HepG2 (cell line): ENCODE measurements at regions not wholly inside any gene's neighbourhood (a gene's known extent, or its start where the extent isn't known, plus 50 kb on each side); places are given as distances from the start of the nearest gene placed in this dataset.

ENCODE experiments used
- ATAC-seq: fragments of 200-7000 bp; cut with Tn5 transposase; 3 replicates; pipeline ENCODE4 v1.9.1; 2020; ENCODE audit warnings: mild to moderate bottlenecking, moderate library complexity
- BruUV-seq: library from RNA; stranded (reverse); fragments of 400-500 nt; replicated peaks from 2 replicates; lab custom pipeline; 2021; lab: Mats Ljungman, UMichigan
- CTCF ChIA-PET: fragments of 300-600 bp; formaldehyde crosslinking; extraction: SDS; loops from one replicate; lab custom pipeline; 2021; ENCODE audit warnings: low total read pairs, inconsistent platforms, low intra/inter-chr PET ratio; lab: Yijun Ruan, JAX
- POLR2A ChIA-PET: fragments of 350-600 bp; sonication (Branson Sonifier 250); formaldehyde crosslinking; loops from one replicate; lab custom pipeline; 2020; ENCODE audit warnings: antibody characterized with exemption, inconsistent platforms; lab: Yijun Ruan, JAX
- DNase-seq: peaks from one replicate; pipeline ENCODE4 v3.0.0-alpha.2; 2015; ENCODE audit warnings: low spot score
- FAIRE-seq: peaks from 3 replicates; lab custom pipeline; 2011; peaks lifted over from hg19 to GRCh38; lab: Jason Lieb, UNC
- H2AFZ ChIP-seq: one replicate; pipeline ENCODE4 v1.6.1; 2011; ENCODE audit warnings: low read length, inconsistent platforms
- H3K27ac ChIP-seq: fragments of 300-600 bp; 3 replicates; pipeline ENCODE4 v1.8.0; 2011; ENCODE audit warnings: mixed run types, mild to moderate bottlenecking, mixed read lengths, low read length, inconsistent platforms; ENCODE audit not compliant: insufficient read depth; ENCODE audit errors: extremely low read length
- H3K27me3 ChIP-seq, 2 experiments: fragments of 200-600 bp in 1 of 2; 2 replicates in 1 of 2; 3 replicates in 1 of 2; pipeline versions ENCODE4 v1.6.0 to v1.8.0; 2011; ENCODE audit warnings: low read length in 2 of 2, mild to moderate bottlenecking in 2 of 2, moderate library complexity in 2 of 2, inconsistent platforms in 1 of 2; ENCODE audit not compliant: insufficient read depth in 2 of 2, control insufficient read depth in 1 of 2
- H3K36me3 ChIP-seq, 2 experiments: fragments of 200-600 bp in 1 of 2; replicated peaks in 1 of 2; 2 replicates in 1 of 2; 3 replicates in 1 of 2; pipeline versions ENCODE4 v1.5.1 to v1.8.0; 2011; ENCODE audit warnings: low read length in 2 of 2, inconsistent platforms in 1 of 2; ENCODE audit not compliant: insufficient read depth in 2 of 2, control insufficient read depth in 1 of 2
- H3K4me1 ChIP-seq: 2 replicates; pipeline ENCODE4 v1.5.1; 2012; ENCODE audit warnings: low read length, inconsistent platforms; ENCODE audit not compliant: insufficient read depth
- H3K4me2 ChIP-seq: 2 replicates; pipeline ENCODE4 v1.6.0; 2011; ENCODE audit warnings: low read depth, low read length, inconsistent platforms
- H3K4me3 ChIP-seq, 3 experiments: fragments of 200-600 bp in 1 of 3; sonication (generic), shearing (Covaris generic) in 1 of 3; replicated peaks in 1 of 3; 2 replicates each; pipeline ENCODE4 v1.5.1; 2011 to 2016; ENCODE audit warnings: low read length in 3 of 3, inconsistent platforms in 2 of 3, low read depth in 2 of 3, mild to moderate bottlenecking in 2 of 3, control low read depth in 1 of 3, mixed read lengths in 1 of 3; ENCODE audit not compliant: insufficient read depth in 1 of 3
- H3K79me2 ChIP-seq: one replicate; pipeline ENCODE4 v1.6.1; 2011; ENCODE audit warnings: low read length, inconsistent platforms; ENCODE audit not compliant: insufficient read depth
- H3K9ac ChIP-seq: 2 replicates; pipeline ENCODE4 v1.6.0; 2011; ENCODE audit warnings: mild to moderate bottlenecking, low read depth, low read length, inconsistent platforms; ENCODE audit not compliant: insufficient read depth
- H3K9me3 ChIP-seq: 2 replicates; pipeline ENCODE4 v1.5.1; 2012; ENCODE audit warnings: mild to moderate bottlenecking, low read length
- H4K20me1 ChIP-seq: 2 replicates; pipeline ENCODE4 v1.6.0; 2011; ENCODE audit warnings: inconsistent platforms, mild to moderate bottlenecking, low read length, moderate library complexity; ENCODE audit not compliant: insufficient read depth
- NCOA2 ChIP-seq: sonication (generic); formaldehyde crosslinking; IDR thresholded peaks from 2 replicates; pipeline ENCODE4 v1.8.0; 2022; ENCODE audit warnings: inconsistent platforms
- PCBP1 ChIP-seq: fragments of 200-400 bp; formaldehyde crosslinking; IDR thresholded peaks from 2 replicates; pipeline ENCODE4 v1.6.1; 2017; ENCODE audit warnings: mild to moderate bottlenecking, low read depth, low read length, borderline replicate concordance
- TARDBP ChIP-seq: sonication (generic); formaldehyde crosslinking; IDR thresholded peaks from 2 replicates; pipeline ENCODE4 v1.8.0; 2022; ENCODE audit warnings: mild to moderate bottlenecking, missing genetic modification reagents
- ZNF225 ChIP-seq: sonication (generic); formaldehyde crosslinking; IDR thresholded peaks from 2 replicates; pipeline ENCODE4 v1.4.0; 2020; ENCODE audit warnings: mild to moderate bottlenecking, missing genetic modification reagents
- ZNF556 ChIP-seq: sonication (generic); formaldehyde crosslinking; IDR thresholded peaks from 2 replicates; pipeline ENCODE4 v1.4.0; 2020; ENCODE audit warnings: mild to moderate bottlenecking, missing genetic modification reagents, borderline replicate concordance
- WGBS: methylation state at CpG from one replicate; pipeline ENCODE4 v1.1.6; 2017; ENCODE audit warnings: low lambda C conversion rate; 5-methylcytosine and 5-hydroxymethylcytosine counted together
- in situ Hi-C: cut with HindIII; loops from 2 replicates; pipeline ENCODE4 v1.10.0; 2017; ENCODE audit warnings: low pct_unique_long_range_greater_than_20kb; ENCODE audit not compliant: extremely low pct_ligation_motif_present
- intact Hi-C: fragments of 100-400 bp; cut with micrococcal nuclease; formaldehyde crosslinking; loops from one replicate; pipeline ENCODE4 v1.10.0; 2022; ENCODE audit not compliant: unreplicated experiment
- TF ChIP-seq, protein P1 (sequence below): IDR thresholded peaks from 2 replicates; pipeline ENCODE4 v1.6.1; 2012; ENCODE audit warnings: low read depth, low read length, improper control_type of control experiment
- TF ChIP-seq, protein P2 (sequence below): sonication (generic); formaldehyde crosslinking; IDR thresholded peaks from 2 replicates; pipeline ENCODE4 v1.8.0; 2022; ENCODE audit warnings: missing genetic modification reagents, low read depth, mild to moderate bottlenecking, borderline replicate concordance
- TF ChIP-seq, protein P3 (sequence below): sonication (generic); formaldehyde crosslinking; IDR thresholded peaks from 2 replicates; pipeline ENCODE4 v1.8.1; 2022; ENCODE audit warnings: low read depth, mild to moderate bottlenecking, missing genetic modification reagents

DNA sequence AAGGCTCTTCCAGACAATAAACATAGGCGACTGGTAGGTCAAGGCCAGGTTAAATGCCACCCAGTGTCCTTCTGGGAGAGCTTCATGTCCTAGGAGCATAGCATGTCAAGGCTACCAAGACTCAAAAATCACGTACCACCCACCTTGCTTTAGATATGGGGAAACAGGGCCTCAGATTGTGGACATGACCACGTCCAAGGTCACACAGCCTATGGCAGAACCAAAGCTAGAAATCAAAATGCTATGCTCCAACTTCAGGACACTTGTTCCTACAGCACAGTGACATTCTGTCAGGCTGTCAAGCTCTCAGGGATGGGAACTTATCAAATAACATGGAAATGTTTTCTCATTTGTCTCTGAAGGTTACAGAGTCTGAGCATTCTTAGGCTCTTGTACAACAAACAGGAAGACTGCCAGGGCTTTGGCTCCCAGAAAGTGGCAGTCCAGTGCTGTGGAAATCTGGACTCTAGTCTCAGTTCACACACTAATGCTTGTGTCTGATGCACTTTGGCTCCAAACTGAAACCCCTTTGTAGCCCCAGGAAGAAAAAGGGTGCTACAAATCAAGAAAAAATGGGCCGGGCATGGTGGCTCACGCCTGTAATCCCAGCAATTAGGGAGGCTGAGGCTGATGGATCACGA lies 170.4 kb upstream of the LPP start (continued):
- TF ChIP-seq, protein P1, sequence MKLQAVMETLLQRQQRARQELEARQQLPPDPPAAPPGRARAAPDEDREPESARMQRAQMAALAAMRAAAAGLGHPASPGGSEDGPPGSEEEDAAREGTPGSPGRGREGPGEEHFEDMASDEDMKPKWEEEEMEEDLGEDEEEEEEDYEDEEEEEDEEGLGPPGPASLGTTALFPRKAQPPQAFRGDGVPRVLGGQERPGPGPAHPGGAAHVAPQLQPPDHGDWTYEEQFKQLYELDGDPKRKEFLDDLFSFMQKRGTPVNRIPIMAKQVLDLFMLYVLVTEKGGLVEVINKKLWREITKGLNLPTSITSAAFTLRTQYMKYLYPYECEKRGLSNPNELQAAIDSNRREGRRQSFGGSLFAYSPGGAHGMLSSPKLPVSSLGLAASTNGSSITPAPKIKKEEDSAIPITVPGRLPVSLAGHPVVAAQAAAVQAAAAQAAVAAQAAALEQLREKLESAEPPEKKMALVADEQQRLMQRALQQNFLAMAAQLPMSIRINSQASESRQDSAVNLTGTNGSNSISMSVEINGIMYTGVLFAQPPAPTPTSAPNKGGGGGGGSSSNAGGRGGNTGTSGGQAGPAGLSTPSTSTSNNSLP = peak; percentile 52; the same call in 1 of the 2 replicates

DNA sequence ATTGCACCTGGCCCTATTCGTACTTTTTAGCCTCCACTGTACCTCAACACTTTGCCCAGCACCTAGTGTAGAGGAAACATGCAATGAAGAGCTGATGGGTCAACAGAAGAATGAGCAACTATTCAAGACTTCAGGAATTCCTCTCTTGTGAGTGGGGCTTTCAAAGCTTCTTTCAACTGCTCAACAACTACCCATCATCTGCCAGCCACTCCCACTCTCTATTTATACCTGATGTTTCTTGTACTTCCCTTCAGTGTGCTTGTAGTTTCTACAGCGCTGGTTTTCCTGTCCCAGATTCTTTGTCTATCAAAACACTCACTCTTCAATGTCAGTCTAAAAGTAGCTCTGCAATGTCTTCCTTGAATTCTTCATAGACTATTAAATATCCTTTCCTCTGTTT lies 168.3 kb upstream of the LPP start:
- WGBS = 92% methylated on average over 2 of the region's 2 CpGs
- peaks cover 69% of the 10 kb centered on the region for H3K4me1 ChIP-seq
- H3K4me3 ChIP-seq = no peak overlapping the region
- intact Hi-C loops = no loop called here
- no peaks in the 10 kb centered on the region for H3K79me2 ChIP-seq
- no peaks in the 10 kb centered on the region for H3K27me3 ChIP-seq
- BruUV-seq = no TSS peak
- H3K9ac ChIP-seq = no peak overlapping the region
- no peak overlapping the region for H3K4me2 ChIP-seq
- FAIRE-seq (no peak), DNase-seq (no peak), ATAC-seq (no peak)
- H3K36me3 ChIP-seq = no peaks in the 10 kb centered on the region
- H3K9me3 ChIP-seq = no peaks in the 10 kb centered on the region
- H3K27ac ChIP-seq = no peak overlapping the region
- in situ Hi-C loops = no loop called here
- H4K20me1 ChIP-seq = no peaks in the 10 kb centered on the region
- CTCF ChIA-PET = no interaction called here
- H2AFZ ChIP-seq = no peak overlapping the region
- POLR2A ChIA-PET = interaction anchor here (0.8 to 1.2 kb wide), 2 partner anchors 17 to 235 kb away, joined by 3 to 4 read pairs; no protein-coding TSS in a partner anchor
- no peak for TF ChIP-seq ZNF225
- TF ChIP-seq ZNF556 = no peak
- TF ChIP-seq, protein P2, sequence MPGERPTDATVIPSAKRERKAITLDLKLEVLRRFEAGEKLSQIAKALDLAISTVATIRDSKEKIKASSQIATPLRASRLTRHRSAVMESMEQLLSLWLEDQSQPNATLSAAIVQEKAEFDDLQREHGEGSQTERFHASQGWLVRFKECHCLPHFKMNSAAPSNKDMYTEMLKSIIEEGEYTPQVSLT (CRISPR knock-in tag) = no peak
- no peak for TF ChIP-seq NCOA2 (CRISPR knock-in tag)
- TF ChIP-seq, protein P3, sequence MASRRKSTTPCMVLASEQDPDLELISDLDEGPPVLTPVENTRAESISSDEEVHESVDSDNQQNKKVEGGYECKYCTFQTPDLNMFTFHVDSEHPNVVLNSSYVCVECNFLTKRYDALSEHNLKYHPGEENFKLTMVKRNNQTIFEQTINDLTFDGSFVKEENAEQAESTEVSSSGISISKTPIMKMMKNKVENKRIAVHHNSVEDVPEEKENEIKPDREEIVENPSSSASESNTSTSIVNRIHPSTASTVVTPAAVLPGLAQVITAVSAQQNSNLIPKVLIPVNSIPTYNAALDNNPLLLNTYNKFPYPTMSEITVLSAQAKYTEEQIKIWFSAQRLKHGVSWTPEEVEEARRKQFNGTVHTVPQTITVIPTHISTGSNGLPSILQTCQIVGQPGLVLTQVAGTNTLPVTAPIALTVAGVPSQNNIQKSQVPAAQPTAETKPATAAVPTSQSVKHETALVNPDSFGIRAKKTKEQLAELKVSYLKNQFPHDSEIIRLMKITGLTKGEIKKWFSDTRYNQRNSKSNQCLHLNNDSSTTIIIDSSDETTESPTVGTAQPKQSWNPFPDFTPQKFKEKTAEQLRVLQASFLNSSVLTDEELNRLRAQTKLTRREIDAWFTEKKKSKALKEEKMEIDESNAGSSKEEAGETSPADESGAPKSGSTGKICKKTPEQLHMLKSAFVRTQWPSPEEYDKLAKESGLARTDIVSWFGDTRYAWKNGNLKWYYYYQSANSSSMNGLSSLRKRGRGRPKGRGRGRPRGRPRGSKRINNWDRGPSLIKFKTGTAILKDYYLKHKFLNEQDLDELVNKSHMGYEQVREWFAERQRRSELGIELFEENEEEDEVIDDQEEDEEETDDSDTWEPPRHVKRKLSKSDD (CRISPR knock-in tag) = no peak
- TF ChIP-seq PCBP1 = no peak
- no peak for TF ChIP-seq TARDBP (CRISPR knock-in tag)
